Stimulated activated CD8-positive, alpha-beta memory T cell treated with anti-CD3 and anti-CD28 coated beads, Interleukin-7, amount 100 ng/mL, for 1 hour (primary cell): ENCODE measurements at regions not wholly inside any gene's neighbourhood (a gene's known extent, or its start where the extent isn't known, plus 50 kb on each side); places are given as distances from the start of the nearest gene placed in this dataset.

Source experiments
- DNase-seq, 2 donors: peaks; one replicate each; pipeline ENCODE4 v3.0.0-alpha.2; 2020; ENCODE audit warnings: low read depth in 2 of 2

GRCh38 chr15:98196371-98196770, 235.9 kb downstream of the ARRDC4 start:
- no peak for DNase-seq

GRCh38 chr15:98202256-98202655, 241.8 kb downstream of the ARRDC4 start:
- DNase-seq: no peak

DNA sequence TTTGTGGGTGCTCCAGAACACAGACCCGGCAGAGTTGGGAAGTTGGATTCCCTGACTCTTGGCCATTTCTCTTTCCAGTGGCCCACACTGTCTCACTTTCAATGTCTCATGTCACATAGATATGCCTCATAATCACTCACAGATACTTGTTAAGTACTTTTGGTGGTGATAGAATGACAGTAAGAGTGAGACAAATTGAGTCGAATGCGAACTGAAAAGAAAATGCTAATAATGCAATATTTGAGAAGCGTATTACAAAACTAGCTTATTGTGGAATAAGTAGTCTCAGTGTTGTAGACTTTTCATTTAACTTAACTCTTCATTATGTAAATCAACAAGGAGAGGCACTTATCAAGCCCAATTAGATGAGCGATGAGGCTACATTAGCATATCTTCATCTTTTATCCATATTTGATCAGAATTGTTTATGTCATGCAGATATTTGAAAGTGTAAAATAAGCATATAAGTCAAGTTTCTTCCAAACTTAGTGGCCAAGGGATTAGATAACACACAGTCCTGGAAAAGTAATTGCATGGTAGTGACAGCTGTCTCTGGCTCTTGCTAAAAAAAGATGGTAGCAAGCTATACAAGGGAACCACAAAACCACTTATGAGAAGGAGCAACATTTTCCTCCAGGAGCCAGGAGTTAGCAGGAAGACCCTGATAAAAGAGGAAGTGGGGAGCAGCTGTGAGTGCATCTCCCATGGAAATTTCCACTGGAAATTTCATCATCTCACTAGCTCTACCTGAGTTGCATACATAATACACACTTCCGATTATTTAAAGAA, 243.6 kb downstream of the ARRDC4 start:
- no peak for DNase-seq

- DNase-seq: no peak
Observed at GRCh38 chr15:98207928-98208327, 247.4 kb downstream of the ARRDC4 start.

DNA sequence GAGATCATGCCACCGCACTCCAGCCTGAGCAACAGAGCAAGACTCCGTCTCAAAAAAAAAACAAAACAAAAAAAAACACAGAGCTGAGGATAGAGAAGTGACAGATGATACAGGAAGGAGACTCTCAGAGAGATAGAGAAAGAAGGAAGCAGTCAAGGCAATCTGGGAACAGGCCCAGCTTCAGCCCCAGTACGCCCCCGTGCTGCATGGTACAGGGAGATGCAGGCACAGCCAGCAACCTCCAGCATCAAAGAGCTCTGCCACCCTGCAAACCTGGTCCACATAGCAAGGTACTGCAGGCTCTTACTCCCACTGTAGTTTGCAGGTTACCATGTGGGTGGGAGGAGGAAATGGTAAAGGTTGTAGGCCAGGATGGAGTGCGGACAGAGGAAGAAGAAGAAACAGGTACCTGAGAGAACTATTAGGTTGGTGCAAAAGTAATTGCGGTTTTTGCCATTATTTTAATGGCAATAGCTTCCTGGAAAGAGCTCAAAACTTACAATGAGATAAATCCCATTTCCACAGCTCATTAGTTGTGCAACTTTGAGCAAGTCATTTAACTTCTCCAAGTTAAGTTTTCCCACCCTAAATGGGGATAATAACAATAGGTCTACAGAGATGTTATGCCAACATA, 253.0 kb downstream of the ARRDC4 start:
- DNase-seq: no peak

- no peak for DNase-seq
Observed at GRCh38 chr15:98216166-98216565, 255.7 kb downstream of the ARRDC4 start.

DNA sequence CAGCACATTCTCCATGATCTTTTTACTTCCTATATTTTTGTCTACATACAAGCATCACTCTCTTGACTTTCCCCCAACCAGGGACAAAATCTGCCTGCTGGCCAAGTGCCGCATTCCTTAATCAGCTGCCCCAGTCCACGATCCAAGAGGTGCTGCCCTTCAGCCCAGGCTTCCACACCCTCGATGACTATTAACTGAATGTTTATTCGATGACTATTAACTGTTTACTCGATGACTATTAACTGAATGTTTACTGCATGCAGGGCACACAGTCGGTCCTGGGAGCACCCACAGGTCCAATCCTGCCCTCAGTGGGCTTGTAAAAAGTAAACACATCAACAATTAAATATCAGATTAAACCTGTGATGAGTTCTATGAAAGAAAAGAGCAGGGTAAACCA, 256.9 kb downstream of the ARRDC4 start:
- DNase-seq: no peak

DNA sequence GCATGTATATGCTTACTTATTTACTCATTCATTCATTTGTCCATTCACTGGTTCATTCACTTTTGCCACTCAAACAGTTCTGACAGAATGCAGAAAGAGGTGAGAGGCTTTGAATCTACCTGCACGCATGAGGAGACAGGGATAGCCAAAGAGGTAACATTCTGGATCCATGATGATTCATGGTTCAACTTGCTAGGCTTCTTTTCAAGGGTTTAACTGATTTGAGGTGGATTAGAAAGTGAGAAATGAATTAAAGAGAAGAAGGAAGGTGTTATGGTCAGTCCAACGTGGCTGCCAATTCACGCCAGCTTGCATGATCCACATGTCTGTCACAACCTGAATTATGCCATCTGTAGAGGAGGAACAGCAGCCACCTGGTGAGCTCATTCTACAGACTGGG, 260.6 kb downstream of the ARRDC4 start:
- DNase-seq: no peak

- DNase-seq: no peak
Observed at GRCh38 chr15:98221577-98221976, 261.1 kb downstream of the ARRDC4 start.

GRCh38 chr15:98226149-98226548, 265.6 kb downstream of the ARRDC4 start:
- DNase-seq: no peak

GRCh38 chr15:98226578-98226977, 266.1 kb downstream of the ARRDC4 start:
- DNase-seq: no peak

- DNase-seq: no peak
Observed at GRCh38 chr15:98228846-98229245, 268.3 kb downstream of the ARRDC4 start.

GRCh38 chr15:98230975-98231374, 270.5 kb downstream of the ARRDC4 start:
- DNase-seq: no peak

DNA sequence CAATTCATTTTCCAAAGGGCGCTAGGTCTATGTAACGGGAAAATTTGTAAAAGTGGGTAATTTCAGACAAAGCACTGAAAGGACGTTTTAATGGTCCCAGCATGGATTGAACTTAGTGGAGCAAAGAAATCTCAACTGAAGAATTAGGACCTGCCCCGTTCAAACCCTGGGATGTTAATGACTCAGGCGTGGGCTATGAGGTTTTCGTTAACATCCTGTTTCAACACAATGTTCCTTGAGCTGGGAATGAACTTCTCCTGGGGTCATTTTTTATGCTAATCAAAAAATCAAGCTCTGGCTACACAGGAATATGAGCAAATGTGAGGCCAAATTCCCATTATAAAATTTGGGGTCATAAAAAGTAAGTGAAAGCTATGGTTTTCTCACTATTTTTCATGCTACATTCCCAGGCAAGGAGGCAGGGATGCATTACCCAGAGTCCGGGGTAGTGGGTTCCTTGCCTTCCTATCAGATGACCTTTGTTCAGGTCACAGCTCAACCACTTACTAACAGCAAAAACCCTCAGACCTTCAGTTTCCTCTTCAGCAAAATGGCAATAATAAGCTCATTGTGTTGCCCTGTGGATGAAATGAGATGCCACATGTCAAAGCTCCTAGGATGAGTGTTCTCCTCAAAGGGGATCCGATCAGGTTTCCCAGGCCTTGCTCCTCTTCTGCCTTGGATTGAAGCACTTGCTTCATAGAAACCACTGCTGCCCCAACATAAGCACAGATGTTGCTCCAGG, 271.4 kb downstream of the ARRDC4 start:
- no peak for DNase-seq

- no peak for DNase-seq
Observed at GRCh38 chr15:98232761-98233160, 272.3 kb downstream of the ARRDC4 start.

DNA sequence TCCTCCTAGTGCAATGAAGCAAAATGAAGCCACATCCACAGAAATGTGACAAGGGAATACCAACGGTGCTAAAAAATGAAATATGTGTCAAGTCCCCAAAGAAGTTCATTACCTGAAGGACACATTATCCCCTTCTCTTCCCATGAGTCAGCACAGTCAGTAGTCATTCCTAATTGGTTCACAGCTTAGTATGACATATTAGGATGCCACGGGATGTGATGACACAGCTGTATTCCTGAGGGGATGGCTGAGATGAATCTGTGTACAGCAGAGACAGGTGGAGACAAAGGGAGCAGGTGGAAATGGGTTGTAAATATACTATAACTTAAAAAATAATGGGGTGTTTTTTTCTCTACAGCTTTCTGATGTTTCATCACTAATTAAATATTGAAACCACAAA, 273.4 kb downstream of the ARRDC4 start:
- DNase-seq: no peak

GRCh38 chr15:98240303-98240702, 279.8 kb downstream of the ARRDC4 start:
- DNase-seq: no peak

DNA sequence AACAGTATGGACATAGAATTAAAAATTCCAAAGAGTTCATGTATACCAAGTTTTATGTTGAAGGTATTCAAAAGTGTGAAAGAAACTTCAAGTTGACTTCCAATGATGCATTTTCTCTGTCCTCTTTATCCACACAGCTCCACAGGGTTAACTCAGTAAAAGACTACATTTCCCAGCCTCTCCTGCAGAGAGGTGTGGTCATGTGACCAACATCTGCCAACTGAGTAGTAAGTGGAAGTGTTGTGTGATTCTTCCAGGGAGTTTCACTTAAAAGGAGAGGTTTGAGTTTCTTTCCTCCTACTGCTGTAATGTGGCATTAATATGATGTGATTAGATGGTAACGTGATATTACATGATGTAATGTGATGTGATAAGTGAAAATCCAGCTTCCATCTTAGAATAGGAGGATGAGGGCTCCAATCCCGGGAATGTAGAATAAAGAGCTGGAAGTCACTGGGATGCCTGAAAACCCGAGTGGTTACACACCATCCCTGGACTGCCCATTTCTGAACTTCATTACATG, 280.6 kb downstream of the ARRDC4 start:
- no peak for DNase-seq

DNA sequence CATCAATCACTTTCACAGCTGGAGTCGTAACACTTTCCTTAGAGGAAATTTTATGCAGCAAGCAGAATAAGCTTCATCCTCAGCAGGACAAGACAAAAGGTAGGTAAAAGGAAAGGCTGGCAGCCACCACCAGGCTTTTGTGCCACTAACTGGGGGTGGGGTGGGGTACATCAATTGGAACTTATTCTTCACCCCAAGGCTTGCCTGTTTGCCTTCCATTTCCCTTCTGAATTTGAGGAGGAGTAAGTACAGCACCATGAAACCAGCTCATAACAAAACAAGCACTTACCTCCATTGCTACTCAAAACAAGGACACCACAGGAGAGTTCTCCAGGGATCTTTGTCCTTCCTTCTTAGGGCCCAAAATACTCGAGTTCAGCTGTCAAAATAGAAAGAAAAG, 296.8 kb downstream of the ARRDC4 start:
- DNase-seq: no peak

DNA sequence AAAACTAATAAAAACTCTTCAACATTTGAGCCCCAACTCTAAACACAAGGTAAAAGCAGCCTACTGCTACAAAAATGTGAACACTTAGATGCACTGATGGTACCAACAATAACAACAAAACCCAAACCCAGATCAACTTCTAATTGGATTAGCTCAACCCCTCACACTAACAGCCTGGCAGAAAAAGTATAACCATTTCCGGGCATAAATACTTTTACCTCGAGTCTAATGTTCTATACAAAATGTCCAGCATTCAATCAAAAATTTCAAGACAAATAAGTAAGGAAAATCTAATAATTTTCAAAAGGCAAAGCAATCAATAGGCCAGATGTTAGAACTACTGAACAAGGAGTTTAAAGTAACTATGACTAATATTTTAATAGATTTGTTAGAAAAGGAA, 303.3 kb downstream of the ARRDC4 start:
- no peak for DNase-seq

DNA sequence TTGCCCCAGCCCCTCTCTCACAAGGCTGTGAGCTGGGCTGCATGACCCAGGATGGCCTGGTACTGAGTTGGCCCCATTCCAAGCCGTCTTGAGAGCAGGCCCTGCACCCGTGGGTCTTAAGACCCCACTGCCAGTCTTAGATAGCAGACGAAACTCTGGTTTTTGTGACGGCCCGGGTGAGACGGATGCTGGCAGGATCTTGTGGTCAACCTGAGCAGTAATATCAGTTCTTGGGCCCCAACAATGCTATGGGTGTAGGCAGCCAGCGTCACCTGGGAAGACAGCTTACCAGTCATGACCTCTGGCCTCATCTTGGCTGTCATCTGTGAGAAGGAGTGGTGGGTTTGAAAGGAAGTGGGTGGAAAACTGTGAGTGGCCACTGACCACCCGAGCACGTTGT, 305.8 kb downstream of the ARRDC4 start:
- DNase-seq: no peak

GRCh38 chr15:98268163-98268562, 307.7 kb downstream of the ARRDC4 start:
- no peak for DNase-seq

DNA sequence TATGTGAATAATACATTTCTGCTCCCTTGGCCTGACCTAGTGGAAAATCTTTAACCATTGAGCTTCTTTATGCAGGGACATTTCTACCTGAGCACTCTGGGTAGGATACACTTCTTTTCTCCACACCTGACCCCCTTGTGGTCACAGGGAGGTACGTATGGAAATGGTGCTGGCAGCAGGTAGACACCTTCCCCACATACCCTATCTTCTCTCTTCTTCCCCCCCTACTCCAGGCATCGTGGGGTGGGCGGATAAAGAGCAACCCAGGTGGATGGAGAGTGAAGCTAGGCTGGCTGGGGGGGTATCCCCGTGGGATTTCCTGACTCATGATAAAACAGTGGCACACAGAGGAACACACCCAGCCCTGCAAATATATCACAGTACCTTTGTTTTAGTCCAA, 312.1 kb downstream of the ARRDC4 start:
- DNase-seq: no peak
